Fibroblast of lung (primary cell): ENCODE measurements at regions not wholly inside any gene's neighbourhood (a gene's known extent, or its start where the extent isn't known, plus 50 kb on each side); places are given as distances from the start of the nearest gene placed in this dataset.

ENCODE experiments used
- CTCF ChIP-seq, 2 donors: IDR thresholded peaks in 1 of 2; conservative IDR thresholded peaks in 1 of 2; 1 replicate in 1 of 2; 2 replicates in 1 of 2; pipeline ENCODE4 v1.5.1; 2011 to 2012; ENCODE audit warnings: low read length in 2 of 2, control low read depth in 1 of 2, inconsistent platforms in 1 of 2, low read depth in 1 of 2, mild to moderate bottlenecking in 1 of 2
- EZH2 ChIP-seq: IDR thresholded peaks from 2 replicates; pipeline ENCODE4 v1.5.1; 2012; ENCODE audit warnings: low read length, control low read depth, mild to moderate bottlenecking; ENCODE audit errors: missing control alignments

DNA sequence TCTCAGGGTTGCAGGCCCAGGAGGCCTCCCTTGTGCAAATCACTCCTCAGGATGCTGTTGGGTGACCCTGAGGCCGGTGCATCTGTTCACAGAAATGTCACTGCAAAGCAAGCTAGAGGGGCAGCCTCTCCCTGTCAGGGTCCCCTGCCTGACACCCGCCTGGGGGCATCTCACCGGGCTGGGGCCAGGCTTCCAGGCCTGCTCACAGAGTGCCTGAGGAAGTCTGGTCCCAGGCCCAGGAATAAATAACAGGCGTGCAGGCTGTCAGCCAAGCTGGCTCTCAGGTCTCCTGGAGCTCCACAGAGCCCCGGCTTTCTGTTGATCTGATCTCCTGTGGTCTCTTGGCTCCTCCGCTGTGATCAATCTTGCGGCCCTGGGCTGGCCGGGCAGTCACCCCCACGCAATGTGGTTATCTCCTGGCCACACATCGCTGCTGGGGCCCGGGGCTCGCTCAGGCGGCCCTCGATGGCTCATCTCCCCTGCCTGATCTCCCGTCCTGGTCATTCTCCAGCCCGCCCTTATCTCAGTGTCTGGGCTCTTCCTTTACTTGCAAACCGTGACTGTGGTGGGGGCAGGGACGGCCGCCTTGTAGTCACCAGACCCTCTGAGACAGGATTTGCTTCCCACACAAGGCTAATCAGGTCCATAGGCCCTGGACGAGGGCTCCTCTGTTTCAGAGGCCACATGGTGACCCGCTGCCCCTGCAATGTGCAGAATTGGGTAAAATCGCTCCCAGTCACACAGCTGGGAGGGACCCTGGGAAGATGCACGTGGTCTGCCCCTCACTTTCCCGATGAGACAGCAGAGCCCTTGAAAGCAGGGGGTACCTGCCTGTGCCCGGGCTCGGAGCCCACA, 231.2 kb upstream of the GSE1 start:
- TF ChIP-seq CTCF (conservative IDR thresholded peaks at IDR 0.05 in 1 of 2, IDR thresholded peaks at IDR 0.05 in 1 of 2; ENCODE audit: low read depth in 1 of 2, low read length in 2 of 2), result no peak
- no peak for TF ChIP-seq EZH2
